Pulmonary artery endothelial cell (primary cell): ENCODE measurements at regions not wholly inside any gene's neighbourhood (a gene's known extent, or its start where the extent isn't known, plus 50 kb on each side); places are given as distances from the start of the nearest gene placed in this dataset.
A peak's percentile ranks its signal among the peaks of the same experiment; 100 is the strongest.

Experiments used
- DNase-seq: peaks from one replicate; pipeline ENCODE4 v3.0.0-alpha.2; 2011; ENCODE audit warnings: low read depth, low spot score

DNA sequence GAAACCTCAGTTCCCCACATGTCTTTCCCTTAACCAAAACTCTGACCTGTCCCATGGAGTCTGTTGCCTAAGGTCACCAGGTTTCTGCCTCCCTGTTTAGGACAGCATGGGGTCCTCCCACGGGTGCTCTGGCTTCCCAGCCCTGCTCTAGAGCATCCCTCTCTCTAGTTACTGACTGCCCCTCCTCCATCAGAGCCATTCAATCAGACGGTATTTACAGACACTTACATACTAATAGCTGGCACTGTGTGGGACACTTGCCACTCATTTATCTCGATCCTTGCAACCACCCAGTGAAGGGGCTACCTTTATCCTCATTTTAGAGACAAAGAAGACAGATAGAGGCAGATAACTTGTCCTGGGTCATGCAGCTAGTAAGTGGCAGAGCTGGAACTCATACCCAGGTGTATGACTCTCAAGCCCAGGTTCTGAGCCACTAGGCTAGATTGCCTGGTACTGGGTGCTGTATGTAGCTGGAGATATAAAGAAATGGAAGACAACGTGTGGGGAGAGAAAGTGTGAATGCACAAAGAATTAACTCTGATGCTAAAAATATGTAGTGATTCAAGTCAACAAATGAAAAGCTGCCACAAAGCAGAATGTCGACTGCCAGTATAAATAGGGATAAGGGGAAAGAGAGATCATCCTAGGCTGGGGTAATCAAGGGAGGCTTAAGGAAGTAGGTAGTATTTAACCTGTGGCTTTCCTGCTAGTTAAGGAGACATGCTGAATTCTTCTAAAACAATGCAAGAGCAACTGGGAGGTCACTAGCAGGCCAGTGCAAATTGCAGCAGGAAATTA is 52.5 kb upstream of the PDE8B start:
- no peak for DNase-seq

GRCh38 chr5:77156379-77156778 is 54.1 kb upstream of the PDE8B start:
- no peak for DNase-seq

DNA sequence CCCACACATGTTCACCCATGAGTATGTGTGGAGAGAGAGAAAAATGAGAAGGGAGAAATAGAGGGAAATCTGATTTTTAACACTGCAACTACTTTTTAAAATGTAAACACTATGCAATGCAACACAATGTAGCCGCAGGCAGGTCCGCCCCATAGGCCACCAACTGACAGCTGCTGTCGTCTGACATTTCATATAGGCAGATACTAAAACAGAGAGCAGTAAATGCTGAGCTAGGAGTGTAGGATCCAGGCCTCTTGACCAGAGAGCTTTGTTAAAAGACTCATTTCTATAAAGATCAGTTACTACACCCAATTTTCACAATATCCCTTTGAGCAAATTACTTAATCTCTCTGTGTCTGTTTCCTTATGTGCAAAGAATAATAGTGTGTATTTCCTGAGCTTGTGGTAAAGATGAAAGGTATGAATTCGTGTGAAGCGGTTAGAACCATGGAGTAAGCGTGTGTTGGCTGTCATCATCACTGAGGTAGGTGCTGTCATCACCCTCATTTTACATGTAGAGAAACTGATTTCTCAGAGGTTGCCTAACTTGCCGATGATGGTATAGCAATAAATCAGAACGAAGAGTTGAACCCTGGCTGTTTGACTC is 55.2 kb upstream of the PDE8B start:
- DNase-seq, result no peak

DNA sequence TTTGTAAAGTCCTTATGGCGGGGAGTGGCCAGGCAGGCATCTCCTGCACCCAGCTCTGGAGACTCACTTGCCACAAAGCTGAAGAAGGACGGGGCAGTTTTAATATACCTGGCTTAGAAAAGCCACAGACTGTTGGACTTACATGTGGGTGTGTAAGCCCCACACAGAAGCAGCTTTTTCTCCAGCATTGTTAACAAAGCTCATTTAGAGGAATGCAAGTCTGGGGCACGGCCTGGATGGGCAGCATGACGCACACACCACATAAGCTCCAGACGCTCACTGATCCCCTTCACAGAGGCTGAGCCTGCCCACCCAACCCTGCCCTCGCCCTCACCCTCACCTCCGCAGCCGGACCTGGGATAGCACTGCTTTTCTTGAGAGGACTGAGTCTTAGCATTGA is 58.0 kb upstream of the PDE8B start:
- no peak for DNase-seq

DNA sequence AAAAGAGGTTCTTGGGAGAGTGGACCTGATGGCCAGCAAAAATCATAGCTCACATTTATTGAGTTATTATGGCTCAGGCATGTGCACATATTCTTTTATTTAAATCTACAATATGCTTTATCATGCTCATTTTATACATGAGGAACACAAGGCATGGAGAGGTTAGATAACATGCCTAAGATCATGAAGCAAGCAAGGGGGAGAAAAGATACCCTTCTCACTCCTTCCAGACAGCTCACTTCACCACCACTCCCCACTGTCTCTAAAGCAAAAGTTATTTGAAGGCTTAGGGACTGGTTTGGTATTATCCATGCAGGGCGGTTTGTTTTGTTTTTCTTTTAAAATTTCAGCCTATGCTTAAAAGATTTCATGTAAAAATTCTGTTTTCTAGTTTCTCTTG is 59.0 kb upstream of the PDE8B start:
- DNase-seq, result no peak

DNA sequence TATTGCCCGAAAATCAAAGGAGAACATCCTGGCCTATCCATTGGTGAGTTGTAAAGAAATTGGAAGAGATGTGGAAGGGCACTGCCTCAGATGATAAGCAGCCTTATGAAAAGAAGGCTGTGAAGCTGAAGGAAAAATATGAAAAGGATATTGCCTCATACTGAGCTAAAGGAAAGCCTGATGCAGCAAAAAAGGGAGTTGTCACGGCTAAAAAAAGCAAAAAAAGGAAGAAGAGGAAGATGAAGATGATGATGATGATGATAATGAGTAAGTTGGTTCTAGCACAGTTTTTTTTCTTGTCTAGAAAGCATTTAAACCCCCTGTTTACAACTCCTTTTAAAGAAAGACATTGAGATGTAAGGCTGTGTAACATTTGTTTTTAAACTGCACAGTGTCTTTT is 59.8 kb upstream of the ZBED3 start:
- no peak for DNase-seq

DNA sequence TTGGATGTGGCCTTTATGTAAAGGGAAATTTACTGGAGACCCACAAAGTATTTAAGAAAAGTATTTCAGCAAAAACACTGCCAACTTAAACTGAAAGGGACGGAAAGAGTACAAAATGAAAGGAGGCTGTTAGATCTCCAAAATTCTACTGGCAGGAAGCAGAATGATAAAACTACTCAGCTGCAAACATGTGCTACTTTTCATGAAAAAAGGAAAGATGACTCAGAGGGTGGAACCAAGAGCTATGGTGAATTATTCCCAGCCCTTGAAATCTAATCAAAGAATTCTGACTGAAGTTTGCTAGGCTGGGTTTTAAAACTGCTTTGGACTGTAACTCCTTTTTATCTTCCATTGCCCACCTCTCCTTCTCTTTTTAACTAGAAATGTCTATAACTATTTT is 58.6 kb upstream of the ZBED3 start:
- no peak for DNase-seq

DNA sequence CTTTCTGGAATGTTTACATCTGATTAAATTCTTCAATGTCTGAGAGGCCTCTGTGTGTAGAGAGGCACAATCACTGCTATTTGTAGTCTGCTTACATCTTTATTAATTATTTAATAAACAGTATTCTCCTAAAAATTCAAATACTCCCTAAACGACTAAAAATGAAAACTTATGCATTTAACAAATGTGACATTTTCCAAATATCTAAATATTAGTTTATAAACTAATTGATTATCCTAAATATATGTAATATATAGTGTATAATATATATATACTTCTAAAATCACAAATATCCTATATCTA is 57.7 kb upstream of the ZBED3 start:
- DNase-seq, result no peak

DNA sequence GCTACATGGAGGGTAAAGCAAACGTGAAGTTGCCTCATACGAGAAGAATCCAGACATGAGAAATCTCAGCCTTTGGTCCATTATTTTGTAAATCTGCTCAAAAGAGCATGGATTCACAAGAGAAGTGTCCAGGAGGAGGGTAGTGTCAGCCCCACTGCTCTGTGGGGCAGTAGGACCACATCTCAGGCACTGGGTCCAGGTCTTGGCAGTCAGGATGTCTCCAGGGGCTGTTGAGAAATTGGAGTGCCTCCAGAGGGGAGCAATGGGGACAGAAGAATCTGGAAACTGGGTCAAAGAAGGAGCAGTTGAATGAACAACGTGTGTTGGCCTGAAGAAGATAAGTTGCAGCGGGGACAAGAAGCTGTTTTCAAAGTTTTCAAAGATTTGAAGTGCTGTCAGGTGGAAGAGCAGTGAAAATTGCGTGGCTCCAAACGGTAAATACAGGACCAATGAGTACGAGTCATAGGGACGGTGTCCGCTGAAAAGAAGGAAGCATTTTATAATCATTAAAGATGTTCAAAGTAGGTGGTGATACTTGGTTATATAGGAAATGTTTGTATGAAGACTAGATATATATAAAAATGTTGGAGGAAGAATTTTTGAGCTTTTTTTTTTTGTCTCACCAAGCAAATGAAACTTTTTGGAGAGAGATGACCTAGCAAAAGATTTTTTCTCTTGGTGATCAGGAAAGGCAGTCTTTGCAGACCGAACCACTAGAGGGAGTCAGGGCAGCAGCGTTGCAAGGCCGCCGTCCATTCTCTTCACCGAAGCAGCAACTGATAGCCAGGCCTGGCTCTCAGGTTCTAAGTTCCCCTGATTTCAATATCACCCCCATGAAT is 57.1 kb upstream of the ZBED3 start:
- DNase-seq, result peak; percentile 37

- no peak for DNase-seq
Measured at GRCh38 chr5:77140350-77140749, 53.3 kb upstream of the ZBED3 start.

DNA sequence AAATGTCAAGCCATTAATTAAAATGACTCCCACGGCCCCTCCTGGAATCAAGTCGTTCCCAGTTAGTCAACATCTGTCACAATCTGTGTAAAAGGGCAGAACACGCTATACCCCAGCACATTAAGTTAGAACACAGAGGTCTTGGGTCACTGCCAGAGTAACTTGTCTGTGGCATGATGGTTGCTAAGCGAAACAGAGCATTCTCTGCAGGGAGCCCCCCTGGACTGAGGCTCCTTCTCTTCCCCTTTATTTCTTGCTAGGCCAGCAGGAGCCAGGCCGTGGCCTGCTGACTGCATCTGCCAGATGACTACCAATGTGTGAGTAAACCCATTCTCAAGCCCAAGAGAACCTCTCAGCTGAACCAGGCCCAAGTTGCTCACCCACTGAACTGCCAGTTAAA is 51.9 kb upstream of the ZBED3 start:
- DNase-seq, result no peak
